Spleen (tissue), 7 donors: ENCODE measurements at regions not wholly inside any gene's neighbourhood (a gene's known extent, or its start where the extent isn't known, plus 50 kb on each side); places are given as distances from the start of the nearest gene placed in this dataset.

Experiments used
- POLR2AphosphoS5 ChIP-seq, 3 donors: sonication (generic); formaldehyde crosslinking; IDR thresholded peaks; one replicate each; pipeline ENCODE4 v1.5.1; 2017; ENCODE audit warnings: antibody characterized with exemption in 3 of 3
- TF ChIP-seq, protein P1 (sequence below), 11 experiments: fragments of 200-600 bp in 7 of 11; fragments of 450-650 bp in 4 of 11; sonication (generic) in 4 of 11; IDR thresholded peaks in 8 of 11; conservative IDR thresholded peaks in 3 of 11; 1 replicate in 7 of 11; 2 replicates in 4 of 11; pipeline versions ENCODE4 v1.4.0 to v1.8.0; 2016 to 2021; ENCODE audit warnings: antibody characterized with exemption in 11 of 11, inconsistent platforms in 4 of 11, mild to moderate bottlenecking in 1 of 11
- donor health status: DM: no; HTN: no; CAD: no; lungs with moderate emphysema.
- donor health status: DM: no; HTN: no; CAD: no.
- donor health status: DM: no; HTN: no; CAD: no.

DNA sequence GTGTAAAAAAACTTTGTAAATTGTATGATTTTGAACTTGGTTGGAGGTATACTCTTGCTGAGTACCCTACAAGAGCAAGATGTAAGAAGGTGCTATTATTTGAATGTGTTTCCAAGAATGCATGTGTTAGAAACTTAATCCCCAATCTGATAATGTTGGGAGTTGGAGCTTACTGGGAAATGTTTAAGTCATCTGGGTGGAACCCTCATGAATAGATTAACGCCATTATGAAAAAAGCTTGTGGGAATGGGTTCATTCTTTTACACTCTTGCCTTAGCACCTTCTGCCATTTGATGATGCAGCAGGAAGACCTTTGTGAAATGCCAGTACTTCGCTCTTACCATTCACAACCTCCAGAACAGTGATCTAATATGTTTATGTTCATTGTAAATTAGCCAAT lies 498.3 kb downstream of the TMEM135 start:
- no peak for TF ChIP-seq POLR2AphosphoS5 (IDR thresholded peaks at IDR 0.05)
- TF ChIP-seq, protein P1, sequence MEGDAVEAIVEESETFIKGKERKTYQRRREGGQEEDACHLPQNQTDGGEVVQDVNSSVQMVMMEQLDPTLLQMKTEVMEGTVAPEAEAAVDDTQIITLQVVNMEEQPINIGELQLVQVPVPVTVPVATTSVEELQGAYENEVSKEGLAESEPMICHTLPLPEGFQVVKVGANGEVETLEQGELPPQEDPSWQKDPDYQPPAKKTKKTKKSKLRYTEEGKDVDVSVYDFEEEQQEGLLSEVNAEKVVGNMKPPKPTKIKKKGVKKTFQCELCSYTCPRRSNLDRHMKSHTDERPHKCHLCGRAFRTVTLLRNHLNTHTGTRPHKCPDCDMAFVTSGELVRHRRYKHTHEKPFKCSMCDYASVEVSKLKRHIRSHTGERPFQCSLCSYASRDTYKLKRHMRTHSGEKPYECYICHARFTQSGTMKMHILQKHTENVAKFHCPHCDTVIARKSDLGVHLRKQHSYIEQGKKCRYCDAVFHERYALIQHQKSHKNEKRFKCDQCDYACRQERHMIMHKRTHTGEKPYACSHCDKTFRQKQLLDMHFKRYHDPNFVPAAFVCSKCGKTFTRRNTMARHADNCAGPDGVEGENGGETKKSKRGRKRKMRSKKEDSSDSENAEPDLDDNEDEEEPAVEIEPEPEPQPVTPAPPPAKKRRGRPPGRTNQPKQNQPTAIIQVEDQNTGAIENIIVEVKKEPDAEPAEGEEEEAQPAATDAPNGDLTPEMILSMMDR (IDR thresholded peaks at IDR 0.05 in 8 of 11, conservative IDR thresholded peaks at IDR 0.05 in 3 of 11), result no peak
